Erythroblast (primary cell): ENCODE measurements at regions not wholly inside any gene's neighbourhood (a gene's known extent, or its start where the extent isn't known, plus 50 kb on each side); places are given as distances from the start of the nearest gene placed in this dataset.

ENCODE experiments used
- GATA1 ChIP-seq: IDR thresholded peaks from 2 replicates; pipeline ENCODE4 v1.6.1; 2011; ENCODE audit warnings: low read depth, mild to moderate bottlenecking, control low read depth, low read length, moderate library complexity
- POLR2A ChIP-seq: IDR thresholded peaks from 2 replicates; pipeline ENCODE4 v1.6.1; 2011; ENCODE audit warnings: mild to moderate bottlenecking, low read length

- no peak for TF ChIP-seq POLR2A
- no peak for TF ChIP-seq GATA1
Observed at GRCh38 chr15:31660816-31661215, 334.2 kb downstream of the KLF13 start.
